Activated CD4-positive, alpha-beta T cell treated with anti-CD3 and anti-CD28 coated beads for 48 hours (primary cell): ENCODE measurements at regions not wholly inside any gene's neighbourhood (a gene's known extent, or its start where the extent isn't known, plus 50 kb on each side); places are given as distances from the start of the nearest gene placed in this dataset.
"Not testable (repeated sequence)": the region's sequence is repeated elsewhere in the genome, so short reads cannot be mapped to it uniquely, and the experiment has no call there.

ENCODE experiments used
- DNase-seq: peaks from one replicate; pipeline ENCODE4 v3.0.0-alpha.2; 2020

DNA sequence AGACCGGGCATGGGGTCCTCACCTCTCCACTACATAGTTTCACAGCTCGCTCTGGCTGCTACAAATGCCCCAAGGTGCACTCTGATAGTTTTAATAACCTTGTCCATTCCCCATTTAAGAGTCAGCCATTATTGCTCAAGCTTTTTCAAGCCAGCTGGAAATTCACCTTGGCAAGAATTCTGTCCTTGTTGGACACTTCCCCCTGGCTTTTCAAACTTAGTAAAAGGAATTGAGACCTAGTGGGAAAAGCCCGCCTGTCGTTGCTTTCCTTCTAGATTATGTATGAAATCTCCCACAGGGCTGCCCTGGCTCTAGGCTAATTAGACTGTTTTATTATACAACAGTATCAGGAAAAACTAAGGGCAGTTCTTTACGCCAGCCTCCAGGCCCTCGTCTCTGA lies 293.7 kb upstream of the GADL1 start:
- no peak for DNase-seq

DNA sequence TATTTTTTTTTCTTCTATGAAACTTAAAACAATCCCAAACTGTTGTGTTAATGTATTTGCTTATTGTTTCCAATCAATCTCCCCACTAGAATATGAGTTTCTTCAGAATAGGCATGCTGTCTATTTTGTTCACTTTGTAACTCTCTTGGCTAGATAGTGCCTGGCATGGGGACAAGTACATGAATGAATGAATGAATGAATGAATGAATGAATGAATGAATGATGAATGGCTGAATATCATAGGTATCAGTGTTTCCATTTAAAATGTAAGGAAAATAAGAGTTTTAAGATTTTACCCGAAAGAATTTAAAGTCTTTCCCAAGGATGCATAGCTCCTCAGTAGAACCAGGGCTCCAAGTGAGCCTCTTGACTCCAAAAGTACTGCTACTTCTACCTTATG lies 294.9 kb upstream of the GADL1 start:
- no peak for DNase-seq

DNA sequence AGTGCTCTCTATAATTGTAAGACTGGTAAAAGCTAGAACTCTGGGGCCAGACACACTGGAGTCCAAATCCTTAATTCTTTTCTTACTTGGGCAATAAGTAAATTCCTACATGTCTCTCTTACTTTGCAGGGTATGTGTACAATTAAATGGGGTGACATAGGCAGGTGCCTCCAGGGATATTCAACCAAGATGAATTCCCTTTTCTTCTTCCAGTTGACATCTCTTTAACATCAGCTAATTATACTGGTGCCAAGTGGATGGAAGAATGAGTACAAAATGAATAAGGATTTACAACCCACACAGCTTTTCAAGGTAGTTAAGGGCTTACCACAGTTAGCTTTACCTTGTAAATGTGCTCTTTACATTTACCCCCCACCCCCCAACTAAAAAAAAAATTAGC lies 295.5 kb upstream of the GADL1 start:
- DNase-seq: no peak

DNA sequence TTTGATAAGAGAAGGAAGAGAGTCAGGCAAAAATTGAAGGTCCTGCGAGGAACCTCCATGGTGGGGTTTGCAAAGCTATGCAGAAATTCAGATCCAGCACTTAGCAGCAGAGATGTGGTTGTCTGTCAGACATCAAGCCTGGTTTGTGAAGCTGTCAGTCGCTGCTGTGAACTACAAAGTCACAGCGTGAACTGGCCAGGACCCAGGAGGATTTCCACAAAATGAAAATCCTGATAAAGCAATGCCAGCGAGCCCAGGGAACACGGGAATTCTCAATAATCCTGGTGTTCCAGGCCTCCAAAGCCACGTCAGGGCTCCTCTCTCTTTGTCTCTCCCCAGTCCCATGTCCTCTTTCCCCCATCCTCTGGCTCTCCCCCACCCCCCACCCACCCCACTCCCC lies 296.9 kb upstream of the GADL1 start:
- DNase-seq: no peak

DNA sequence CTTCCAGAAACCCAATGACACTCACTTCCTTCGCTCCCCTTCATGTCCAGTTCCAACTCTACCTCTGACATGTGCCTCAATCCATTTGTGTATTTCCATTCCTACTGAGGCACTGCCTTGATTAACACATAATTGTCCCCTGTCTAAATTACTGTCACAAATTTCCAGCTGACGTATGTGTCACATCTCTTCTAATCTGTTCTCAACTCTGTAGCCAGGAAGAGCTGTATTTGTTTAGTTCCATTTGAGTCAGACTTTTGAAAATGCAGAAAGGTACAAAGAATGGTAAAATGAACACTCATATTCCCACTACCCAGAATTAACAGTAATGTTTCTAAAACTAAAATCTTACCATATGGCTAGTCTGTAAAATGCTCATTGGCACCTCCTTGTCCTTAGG lies 299.0 kb upstream of the GADL1 start:
- DNase-seq: no peak

DNA sequence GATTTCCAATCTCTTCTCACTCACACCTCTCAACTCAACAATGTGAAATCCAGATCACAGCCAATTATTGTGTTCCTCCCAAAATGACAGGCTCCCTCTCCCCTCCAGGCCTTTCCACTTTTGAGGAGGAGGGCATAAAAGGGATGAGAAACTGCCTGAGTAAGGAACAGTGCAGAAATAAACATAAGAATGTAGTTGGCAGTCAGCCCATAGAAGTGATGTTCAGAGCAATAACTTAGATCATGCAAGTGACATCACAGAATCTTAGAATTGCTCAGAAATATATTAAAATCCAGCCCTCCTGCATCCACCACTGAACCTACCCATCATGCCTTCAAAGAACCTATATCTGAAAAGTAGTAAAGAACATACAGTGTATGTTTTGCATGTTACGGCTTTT lies 299.4 kb upstream of the GADL1 start:
- DNase-seq: no peak

DNA sequence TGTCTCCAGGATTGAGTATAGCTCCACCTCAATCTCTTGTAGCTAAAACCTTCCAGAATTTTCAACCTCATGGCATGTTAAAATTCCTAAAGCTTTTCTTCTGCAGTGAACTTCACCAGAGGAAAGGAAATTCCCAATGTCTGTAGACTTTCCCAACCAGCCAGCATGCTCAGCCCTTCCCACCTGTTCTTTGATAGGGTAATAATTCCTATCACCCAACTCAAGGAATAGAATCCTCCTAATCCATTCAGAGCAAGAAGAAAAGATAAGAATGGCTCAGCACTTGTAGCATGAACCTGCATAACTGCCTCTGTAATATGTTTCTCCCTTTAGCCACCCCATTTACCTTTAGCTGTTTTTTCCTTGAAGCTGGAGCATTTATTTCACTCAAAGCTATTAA lies 301.8 kb upstream of the GADL1 start:
- no peak for DNase-seq

DNA sequence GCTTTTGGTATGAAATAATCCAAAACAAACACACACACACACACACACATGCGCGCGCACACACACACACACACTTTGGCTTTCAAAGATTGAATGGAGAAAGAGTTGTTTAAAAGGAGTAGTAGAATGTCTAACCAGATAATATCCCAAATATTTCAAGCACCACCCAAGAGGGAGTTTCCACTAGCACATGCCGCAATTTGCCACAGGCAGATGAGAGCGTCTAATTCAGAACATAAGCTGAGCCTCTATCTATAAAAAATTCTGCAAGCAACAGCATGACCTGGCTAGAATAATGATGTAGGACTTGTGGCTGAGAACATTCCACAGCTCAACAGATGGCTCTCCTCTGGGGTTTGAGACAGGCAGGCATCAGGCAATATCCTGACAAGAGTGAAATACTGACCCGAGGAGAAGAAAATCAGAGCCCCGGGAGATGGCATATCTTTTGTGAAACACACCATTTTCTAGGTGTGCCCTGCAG lies 302.5 kb upstream of the GADL1 start:
- no peak for DNase-seq

DNA sequence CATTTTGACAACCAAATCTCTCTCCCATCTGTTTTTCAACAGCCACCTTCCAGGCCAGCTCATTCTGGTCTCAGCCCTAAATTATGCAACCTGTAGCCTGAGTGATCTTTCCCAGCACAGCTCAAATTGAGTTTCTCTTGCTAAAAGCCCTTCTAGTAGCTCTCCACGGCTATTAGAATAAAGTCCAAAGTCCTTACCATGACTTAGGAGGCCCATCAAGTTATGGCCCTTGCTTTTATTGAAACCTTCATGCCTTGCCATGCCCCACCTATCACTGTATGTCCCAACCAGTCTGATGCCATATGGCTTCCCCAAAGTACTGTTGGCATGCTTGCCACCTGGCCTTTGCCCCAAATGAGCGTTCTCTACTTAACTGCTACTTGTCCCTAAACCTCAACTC lies 303.5 kb upstream of the GADL1 start:
- DNase-seq: no peak

DNA sequence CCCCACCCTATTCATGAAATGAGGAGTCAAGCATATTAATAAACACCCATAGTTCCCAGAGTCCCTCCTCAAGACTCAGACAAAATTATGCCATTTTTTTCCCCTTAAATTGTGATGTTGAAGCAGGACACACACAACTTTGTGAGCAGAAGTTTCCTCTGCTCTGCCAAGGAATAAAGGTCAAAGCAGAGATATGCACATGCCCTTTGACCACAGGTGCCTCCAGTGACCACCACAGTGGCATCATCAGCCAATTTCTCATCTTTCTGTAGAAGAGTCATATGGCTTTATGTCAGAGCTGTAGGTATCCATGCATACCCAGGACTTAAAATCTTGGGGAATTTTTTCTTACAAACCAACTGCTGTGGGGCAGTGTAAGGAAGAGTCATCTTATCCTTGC lies 304.4 kb upstream of the GADL1 start:
- no peak for DNase-seq

DNA sequence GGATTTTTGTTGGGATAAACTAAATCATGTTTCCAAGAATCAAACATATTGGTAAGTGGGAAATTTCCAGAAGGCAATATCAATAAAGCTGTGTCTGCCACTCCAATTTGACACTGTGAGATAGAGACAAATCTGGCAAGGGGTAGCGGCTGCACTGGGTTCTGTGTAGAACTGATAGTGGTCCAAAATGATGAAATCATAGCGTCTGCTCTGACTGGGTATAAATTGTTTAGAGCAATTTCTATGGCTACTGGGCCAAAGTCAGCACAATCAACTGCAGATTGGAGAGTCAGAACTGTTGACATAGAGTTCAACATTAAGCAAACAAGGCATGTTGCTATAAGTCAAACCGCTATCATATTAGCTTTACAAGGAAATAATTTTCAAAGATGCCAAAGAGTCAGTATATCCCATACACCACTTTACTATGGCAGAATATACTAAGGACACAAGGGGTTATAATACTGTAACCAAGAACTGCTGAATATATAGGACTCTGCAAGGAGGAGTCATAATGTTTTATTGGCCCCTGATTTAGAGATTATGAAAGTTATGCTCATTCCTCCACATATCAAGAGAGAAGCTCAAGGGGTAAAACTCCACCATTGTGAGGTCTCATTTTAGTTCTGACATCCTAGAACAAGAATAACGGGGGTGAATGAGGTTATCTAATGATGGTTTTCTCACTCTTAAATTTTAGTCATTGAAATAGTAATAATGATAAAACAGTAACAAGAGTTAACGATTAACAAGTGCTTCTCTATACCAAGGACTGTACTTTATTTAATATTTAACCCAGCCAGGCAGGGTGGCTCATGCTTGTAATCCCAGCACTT lies 309.7 kb upstream of the GADL1 start:
- no peak for DNase-seq

DNA sequence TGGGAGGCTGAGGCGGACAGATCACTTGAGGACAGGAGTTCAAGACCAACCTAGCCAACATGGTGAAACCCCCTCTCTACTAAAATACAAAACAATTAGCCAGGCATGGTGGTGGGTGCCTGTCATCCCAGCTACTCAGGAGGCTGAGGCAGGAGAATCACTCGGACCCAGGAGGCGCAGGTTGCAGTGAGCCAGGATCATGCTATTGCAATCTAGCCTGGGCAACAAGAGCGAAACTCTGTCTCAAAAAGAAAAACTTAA lies 310.3 kb upstream of the GADL1 start:
- DNase-seq: not testable (repeated sequence)

DNA sequence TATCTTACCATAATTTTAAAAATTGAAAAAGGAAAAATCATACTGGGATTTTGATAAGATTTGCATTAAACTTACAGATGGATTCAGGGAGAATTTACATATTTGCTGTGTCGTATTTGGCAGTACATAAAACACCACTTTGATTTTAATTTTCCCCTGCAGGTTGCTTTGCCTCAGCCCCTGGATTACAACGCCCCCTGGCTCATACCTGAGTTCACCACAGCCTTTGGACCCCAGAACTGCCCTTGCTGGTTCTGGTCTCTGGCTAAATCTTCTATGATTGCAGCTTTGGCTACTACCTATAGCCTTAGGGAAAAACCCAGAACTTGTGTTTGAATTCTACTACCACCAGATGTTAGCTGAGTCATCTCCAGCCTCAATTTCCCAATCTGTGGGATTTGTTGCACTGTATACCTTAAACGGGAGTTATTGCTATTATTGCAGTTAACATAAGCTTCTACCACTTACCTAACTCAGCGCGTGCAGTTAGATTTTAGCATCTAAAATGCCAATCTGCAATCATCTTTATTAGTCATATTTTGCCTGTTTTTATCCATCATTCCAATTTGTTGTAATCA lies 315.7 kb upstream of the GADL1 start:
- DNase-seq: no peak

DNA sequence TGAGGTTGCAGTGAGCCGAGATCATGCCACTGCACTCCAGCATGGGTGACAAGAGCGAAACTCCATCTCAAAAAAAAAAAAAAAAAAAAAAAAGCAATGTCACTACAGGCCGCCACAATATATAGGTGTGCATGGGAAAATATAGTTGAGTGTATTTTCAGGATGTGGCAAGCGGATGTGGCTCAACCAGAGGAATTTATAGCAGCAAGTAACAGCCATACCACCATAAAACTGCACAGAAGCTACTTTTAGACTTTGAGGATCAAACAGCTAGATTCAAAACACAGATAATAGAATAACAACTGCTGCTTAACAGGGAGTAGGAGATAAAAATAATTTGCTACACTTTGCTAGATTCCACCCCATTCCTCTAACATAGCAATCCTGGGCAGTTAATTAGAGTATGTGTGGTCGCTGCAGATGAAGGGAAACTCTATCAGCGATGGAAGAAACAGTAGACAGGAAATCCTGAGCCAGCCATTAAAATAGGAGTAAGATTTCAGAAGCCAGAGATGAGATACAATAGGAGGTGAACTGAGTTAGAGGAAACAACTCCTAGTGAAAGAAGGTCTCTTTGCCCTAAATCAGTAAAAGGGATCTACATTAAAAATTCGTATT lies 318.7 kb upstream of the STT3B start:
- DNase-seq: no peak

DNA sequence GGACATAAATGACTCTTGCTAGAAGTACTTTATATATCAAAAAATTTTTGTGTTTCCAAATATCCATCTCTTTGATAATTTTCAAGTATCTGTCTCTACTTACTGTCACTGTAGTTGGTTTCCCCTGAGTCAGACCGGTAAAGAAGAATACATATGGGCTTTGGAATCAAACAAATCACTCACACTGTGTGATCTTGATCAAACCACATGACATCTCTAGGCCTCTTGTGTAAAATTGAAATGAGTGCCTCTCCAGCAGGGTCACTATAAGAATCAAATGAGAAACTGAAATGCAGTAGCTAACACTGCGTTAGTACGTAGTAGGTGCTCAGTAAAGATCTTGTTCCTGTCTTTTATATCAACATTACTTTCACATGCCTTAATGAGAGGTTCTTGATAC lies 314.6 kb upstream of the STT3B start:
- no peak for DNase-seq

DNA sequence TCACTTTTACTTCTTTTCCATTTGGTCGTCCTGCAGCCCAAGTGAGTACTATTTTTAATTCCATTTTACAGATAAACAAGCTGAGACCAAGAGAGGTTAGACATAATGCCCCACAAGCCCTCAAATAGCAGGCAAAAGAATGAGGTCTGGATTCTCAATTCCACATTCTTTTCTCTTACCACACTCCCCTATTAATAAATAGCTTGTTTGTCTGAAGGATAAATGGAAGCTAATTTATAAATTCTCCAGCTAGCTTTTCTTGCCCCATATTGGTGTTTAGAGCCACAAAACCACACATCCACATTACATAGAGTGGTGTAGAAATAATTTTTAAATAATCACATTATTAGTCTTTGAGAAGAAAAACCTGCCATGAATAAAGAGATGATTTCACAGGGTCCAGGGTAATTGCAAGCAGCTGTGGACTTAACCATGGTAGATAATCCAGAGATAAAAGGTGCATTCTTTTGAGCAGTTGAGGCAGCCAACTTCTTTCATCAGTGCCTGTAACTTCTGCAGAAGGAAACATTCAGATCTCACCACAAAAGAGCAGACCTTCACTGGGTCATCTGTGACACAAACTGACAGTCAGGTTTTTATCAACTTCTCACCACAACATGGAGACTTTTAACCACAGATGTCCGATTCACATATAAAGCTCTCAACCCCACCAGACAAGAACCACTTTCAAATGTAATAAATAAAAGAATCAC lies 313.4 kb upstream of the STT3B start:
- DNase-seq: no peak

DNA sequence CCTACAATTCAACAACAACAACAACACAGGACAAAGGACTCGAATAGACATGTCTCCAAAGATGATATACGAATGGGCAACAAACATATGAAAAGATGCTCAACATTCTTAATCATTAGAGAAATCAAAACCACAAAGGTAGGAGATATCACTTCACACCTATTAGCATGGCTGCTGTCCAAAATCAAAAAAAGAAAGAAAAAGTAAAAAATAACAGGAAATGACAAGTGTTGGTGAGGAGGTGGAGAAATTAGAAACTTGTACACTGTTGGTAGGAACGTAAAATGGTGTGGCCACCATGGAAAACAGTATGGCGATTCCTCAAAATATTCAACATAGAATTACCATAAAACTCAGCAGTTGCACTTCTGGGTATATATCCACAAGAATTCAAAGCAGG lies 312.3 kb upstream of the STT3B start:
- DNase-seq: no peak

DNA sequence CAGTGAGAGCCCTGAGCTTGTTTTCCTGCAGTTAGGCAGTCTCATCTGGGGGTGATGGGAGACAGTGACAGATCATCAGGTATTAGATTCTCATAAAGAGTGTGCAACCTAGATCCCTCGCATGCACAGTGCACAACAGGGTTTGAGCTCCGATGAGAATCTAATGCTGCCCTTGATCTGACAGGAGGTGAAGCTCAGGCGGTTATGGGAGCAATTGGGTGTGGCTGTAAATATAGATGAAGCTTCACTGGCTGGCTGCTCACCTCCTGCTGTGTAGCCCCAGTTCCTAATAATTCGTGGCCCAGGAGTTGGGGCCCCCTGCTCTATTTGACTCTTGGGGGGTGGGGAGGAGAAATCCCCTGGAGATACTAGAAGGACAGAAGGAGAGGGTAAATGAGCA lies 309.4 kb upstream of the STT3B start:
- no peak for DNase-seq

DNA sequence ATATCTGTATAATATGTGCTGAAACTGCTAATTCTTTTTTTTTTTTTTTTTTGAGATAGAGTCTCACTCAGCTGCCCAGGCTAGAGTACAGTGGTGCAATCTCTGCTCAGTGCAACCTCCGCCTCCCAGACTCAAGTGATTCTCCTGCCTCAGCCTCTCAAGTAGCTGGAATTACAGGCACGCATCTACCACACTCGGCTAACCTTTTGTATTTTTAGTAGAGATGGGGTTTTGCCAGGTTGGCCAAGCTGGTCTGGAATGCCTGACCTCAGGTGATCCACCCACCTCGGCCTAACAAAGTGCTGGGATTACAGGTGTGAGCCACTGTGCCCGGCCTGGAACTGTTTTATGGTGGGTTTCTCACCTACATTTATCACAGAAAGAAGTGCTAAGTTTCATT lies 307.8 kb upstream of the STT3B start:
- DNase-seq: no peak

DNA sequence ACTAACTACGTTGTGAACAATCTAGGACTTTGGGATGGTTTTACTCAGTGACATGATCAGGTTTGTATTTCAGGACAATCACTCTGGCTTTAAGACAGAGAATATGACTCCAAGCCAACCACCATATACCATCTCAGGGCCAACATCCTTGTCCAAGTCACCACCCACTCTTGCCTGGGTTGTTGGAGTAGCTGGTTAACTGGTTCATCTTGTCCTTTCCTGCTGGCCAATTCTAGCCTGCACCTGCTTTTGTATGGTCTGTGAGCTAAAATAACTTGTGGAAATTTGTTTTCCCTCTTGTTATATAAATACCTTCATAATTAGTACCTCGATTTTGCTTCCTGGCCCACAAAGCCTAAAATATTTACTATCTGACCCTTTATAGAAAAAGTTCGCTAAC lies 306.8 kb upstream of the STT3B start:
- no peak for DNase-seq

DNA sequence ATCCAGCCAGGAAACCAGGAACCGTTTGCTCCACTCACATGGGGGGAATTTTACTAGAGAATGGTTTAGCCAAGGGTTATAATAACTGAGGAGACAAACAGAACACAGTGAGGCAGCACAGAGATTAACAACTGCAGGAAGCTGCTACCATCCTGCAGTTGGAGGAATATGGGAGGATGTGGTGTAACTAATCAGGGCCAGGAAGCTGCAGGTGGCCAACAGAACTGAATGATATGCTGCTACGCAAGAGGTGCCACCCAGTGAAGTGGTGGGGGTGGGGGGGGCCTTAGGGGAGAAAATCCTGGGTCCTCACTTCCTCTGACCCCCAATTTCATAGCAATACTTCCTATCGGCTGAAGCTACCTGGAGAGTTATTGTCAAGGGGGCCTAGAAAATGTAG lies 306.4 kb upstream of the STT3B start:
- no peak for DNase-seq

DNA sequence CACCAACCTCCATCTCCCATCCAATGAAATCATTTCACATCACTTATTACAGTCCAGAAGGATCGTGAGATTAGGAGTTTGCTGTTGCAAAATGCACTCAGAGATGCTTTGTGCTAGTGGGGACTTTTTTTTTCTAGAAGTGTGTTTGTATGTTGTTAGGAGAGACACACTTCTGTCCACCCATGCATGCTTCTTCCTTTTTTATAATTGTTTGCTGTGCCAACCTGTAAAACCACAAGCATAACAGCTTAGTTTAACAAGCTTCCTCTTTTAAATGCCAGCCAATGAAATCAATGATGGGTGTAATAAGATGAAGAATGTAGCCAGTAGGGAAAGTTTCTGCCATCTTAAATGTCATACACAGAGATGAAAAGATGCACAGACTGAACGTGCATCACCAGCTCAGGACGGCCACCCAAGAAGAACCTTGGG lies 305.6 kb upstream of the STT3B start:
- DNase-seq: no peak

DNA sequence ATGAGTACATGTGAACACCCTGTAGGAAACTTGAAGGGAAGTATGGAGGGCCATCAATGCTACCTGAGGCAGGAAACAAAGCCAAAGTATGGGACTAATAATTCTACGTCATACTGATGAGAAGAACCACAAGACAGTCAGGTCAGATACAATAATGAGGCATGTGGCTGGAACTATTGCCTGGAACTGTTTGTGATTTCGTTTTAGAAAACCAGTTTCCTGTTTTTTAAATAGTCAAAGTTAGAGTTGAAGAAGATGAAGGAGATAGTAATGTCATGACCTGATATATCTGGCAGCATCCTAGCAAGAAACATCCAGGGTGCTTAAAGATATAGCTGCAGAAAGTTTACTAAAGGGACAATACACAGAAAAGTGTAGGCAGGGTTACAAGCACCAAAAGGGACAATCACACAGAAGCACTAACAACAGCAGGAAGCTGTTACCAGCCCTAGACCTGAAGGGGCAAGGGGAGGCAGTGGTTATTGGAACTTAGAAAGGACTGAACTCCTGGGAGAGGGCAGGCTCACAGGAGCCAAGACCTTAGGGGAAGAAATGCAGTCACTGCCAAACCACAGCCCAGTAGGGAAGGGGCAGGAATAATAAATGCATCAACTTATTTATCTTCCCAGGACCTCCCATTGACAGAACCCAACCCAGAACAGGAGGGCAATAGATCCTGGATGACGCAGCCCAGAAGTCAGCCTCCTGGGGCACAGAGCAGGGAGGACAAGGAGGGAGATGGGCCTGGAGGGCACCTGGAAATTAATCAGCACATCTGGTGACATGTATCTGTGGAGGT lies 302.1 kb upstream of the STT3B start:
- no peak for DNase-seq
